IPS-20b (cell line): ENCODE measurements at regions not wholly inside any gene's neighbourhood (a gene's known extent, or its start where the extent isn't known, plus 50 kb on each side); places are given as distances from the start of the nearest gene placed in this dataset.
"Not testable (repeated sequence)": the region's sequence is repeated elsewhere in the genome, so short reads cannot be mapped to it uniquely, and the experiment has no call there.

Experiments
- H3K27ac ChIP-seq: one replicate; pipeline ENCODE4 v1.5.1; 2013; ENCODE audit warnings: low read length
- H3K27me3 ChIP-seq: 2 replicates; pipeline ENCODE4 v1.6.1; 2013; ENCODE audit warnings: mild to moderate bottlenecking, low read length, inconsistent platforms; ENCODE audit not compliant: insufficient read depth
- H3K36me3 ChIP-seq: 2 replicates; pipeline ENCODE4 v1.6.1; 2013; ENCODE audit warnings: low read depth, mild to moderate bottlenecking, inconsistent platforms, low read length, moderate library complexity; ENCODE audit not compliant: insufficient read depth
- H3K4me1 ChIP-seq: 2 replicates; pipeline ENCODE4 v1.6.1; 2013; ENCODE audit warnings: mild to moderate bottlenecking, control low read depth, inconsistent platforms, low read length, moderate library complexity; ENCODE audit not compliant: insufficient read depth
- H3K4me3 ChIP-seq: 2 replicates; pipeline ENCODE4 v1.5.1; 2013; ENCODE audit warnings: mild to moderate bottlenecking, low read length, inconsistent platforms
- H3K9ac ChIP-seq: 2 replicates; pipeline ENCODE4 v1.6.1; 2013; ENCODE audit warnings: low read depth, mild to moderate bottlenecking, inconsistent platforms, low read length, moderate library complexity
- H3K9me3 ChIP-seq: 2 replicates; pipeline ENCODE4 v1.6.1; 2013; ENCODE audit warnings: mild to moderate bottlenecking, low read depth, low read length, inconsistent platforms; ENCODE audit not compliant: insufficient read depth

DNA sequence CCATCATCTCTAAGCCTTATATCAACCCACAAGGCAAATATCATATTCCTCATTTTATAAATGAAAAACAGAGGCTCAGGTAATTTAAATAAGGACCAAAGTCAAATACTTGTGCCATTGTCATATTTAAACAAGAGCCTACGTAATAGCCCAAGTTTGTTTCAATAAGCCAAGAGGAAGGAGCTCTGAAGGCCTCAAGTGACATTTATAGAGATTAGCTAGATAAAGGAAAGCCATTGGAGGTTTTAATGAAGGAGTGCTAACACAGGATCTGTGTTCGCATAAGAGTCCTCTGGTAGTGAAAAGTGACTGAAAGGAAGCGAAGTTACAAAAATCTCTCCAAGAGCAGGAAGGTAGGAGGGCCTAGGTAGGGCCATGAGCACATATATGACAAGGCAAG is 384.9 kb upstream of the NOCT start:
- Histone ChIP-seq H3K36me3 (no peaks in the 10 kb centered on the region), H3K27ac (no peak overlapping the region), H3K4me3 (no peak overlapping the region), H3K4me1 (peaks cover 4% of the 10 kb centered on the region; the same call in 1 of the 2 replicates), H3K27me3 (no peaks in the 10 kb centered on the region), H3K9me3 (no peaks in the 10 kb centered on the region), H3K9ac (no peak overlapping the region)

DNA sequence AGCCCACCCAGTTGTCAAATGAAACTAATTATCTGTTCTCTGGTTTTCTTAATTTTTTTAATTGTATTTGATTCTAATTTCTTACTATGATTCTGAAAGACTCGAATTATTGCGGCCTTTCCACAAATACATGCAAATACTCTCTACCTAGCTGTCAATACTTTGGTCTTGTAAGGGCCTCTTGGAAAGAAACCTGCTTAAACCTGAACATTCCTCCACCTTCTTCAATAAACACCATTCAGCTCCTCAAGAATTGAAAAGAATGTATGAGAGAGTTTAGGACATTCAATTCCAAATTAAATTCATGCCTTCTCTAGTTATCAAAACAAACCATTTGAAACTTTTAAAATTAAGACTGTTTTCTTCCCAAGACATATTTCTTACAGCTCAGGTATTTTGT is 385.9 kb upstream of the NOCT start:
- H3K4me3 ChIP-seq, result no peak overlapping the region
- H3K27ac ChIP-seq, result no peak overlapping the region
- peaks cover 4% of the 10 kb centered on the region; the same call in 1 of the 2 replicates for H3K4me1 ChIP-seq
- H3K27me3 ChIP-seq, result no peaks in the 10 kb centered on the region
- no peaks in the 10 kb centered on the region for H3K36me3 ChIP-seq
- no peaks in the 10 kb centered on the region for H3K9me3 ChIP-seq
- no peak overlapping the region for H3K9ac ChIP-seq

GRCh38 chr4:138627096-138627495 is 384.9 kb upstream of the SLC7A11 start:
- no peak overlapping the region for H3K9ac ChIP-seq
- H3K27me3 ChIP-seq, result no peaks in the 10 kb centered on the region
- no peak overlapping the region for H3K4me3 ChIP-seq
- peaks cover 4% of the 10 kb centered on the region; the same call in 1 of the 2 replicates for H3K4me1 ChIP-seq
- no peaks in the 10 kb centered on the region for H3K9me3 ChIP-seq
- H3K36me3 ChIP-seq, result no peaks in the 10 kb centered on the region
- H3K27ac ChIP-seq, result no peak overlapping the region

DNA sequence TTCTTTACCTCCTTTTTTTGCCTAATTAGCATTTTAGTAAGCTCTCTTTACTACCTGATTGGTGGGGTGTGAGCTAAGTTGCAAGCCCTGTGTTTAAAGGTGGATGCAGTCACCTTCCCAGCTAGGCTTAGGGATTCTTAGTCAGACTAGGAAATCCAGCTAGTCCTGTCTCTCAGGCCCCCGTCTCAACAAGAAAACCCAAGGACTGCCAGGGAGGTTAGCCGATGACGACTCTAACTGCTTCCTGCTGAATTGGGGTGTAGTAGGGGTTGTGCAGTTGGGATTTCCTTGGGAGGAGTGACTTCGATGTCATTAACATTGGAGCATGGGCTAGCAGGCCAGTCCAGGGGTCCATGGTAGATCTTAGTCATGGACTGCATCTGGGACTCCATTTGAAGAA is 380.2 kb upstream of the SLC7A11 start:
- H3K4me3 ChIP-seq, H3K9me3 ChIP-seq, H3K27me3 ChIP-seq, H3K9ac ChIP-seq, H3K36me3 ChIP-seq, H3K27ac ChIP-seq, H3K4me1 ChIP-seq: not testable (repeated sequence)

GRCh38 chr4:138616775-138617174 is 374.6 kb upstream of the SLC7A11 start:
- Histone ChIP-seq H3K27me3 (no peaks in the 10 kb centered on the region), H3K27ac (no peak overlapping the region), H3K36me3 (no peaks in the 10 kb centered on the region), H3K9me3 (no peaks in the 10 kb centered on the region; the same call in 1 of the 2 replicates), H3K9ac (no peak overlapping the region), H3K4me3 (no peak overlapping the region), H3K4me1 (peaks cover 26% of the 10 kb centered on the region)

DNA sequence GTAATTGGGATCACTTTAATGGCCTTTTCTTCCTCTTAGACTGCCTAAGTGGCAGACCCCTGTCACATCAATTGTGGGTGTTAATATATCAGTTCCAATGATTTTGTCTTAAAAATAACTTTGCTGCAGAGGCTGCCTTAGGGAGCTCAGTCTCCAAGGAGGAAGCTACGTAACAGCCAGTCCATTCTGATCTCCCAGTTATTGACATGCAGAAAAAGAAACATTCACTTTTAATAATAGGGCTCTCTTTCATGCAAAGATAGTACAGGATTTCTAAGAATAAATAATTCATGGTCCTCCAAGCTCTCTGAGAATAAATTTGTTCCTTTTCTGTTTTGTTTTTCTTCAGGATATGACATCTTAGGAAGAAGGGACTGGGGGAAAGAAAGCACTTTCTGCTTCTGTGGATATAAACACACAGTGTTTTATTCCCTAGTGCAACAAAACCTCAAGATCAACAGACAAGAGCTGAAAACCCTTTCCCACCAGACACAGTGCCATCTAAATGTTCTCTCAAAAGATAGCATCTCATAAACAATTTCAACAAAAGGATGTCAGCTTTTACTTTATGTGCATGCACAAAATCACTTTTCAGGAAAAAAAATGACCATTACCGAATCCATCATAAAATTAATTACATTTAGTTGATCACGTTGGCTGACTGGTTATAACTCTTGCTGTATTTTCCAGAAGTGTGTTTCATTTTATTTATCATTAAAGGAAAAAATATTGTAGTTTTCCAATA is 372.4 kb upstream of the SLC7A11 start:
- Histone ChIP-seq H3K4me3 (no peak overlapping the region), H3K27me3 (no peaks in the 10 kb centered on the region), H3K36me3 (no peaks in the 10 kb centered on the region), H3K27ac (peak overlapping the region; percentile 35), H3K9ac (peak overlapping the region; percentile 46; the same call in 1 of the 2 replicates), H3K4me1 (peaks cover 28% of the 10 kb centered on the region), H3K9me3 (no peaks in the 10 kb centered on the region; the same call in 1 of the 2 replicates)

- Histone ChIP-seq H3K27ac (no peak overlapping the region), H3K9ac (no peak overlapping the region), H3K36me3 (no peaks in the 10 kb centered on the region), H3K4me1 (peaks cover 28% of the 10 kb centered on the region), H3K27me3 (no peaks in the 10 kb centered on the region; the same call in 1 of the 2 replicates), H3K4me3 (no peak overlapping the region), H3K9me3 (no peaks in the 10 kb centered on the region; the same call in 1 of the 2 replicates)
Observed at GRCh38 chr4:138612428-138612827, 370.3 kb upstream of the SLC7A11 start.

- peaks cover 28% of the 10 kb centered on the region for H3K4me1 ChIP-seq
- H3K36me3 ChIP-seq, result no peaks in the 10 kb centered on the region
- no peak overlapping the region for H3K9ac ChIP-seq
- H3K27me3 ChIP-seq, result no peaks in the 10 kb centered on the region; the same call in 1 of the 2 replicates
- H3K27ac ChIP-seq, result no peak overlapping the region
- no peak overlapping the region for H3K4me3 ChIP-seq
- no peaks in the 10 kb centered on the region; the same call in 1 of the 2 replicates for H3K9me3 ChIP-seq
Observed at GRCh38 chr4:138611721-138612120, 369.6 kb upstream of the SLC7A11 start.

DNA sequence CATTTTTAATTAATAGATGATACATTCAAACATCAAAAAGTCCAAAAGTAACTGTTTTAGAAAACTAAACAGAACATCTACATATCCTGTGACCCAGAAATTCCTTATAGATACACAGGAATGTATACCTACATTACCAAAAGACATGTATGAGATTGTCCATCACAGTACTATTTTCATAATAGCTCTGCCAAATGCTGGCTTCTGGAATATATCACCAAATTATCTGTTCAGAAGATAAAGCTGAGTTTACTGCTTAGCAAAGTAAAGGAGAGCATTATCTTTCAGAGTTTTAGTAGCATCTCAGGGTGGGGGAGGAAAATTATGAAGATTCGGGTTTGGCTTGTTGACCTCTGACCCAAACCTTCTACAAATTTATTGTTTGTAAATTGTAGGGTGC is 368.9 kb upstream of the SLC7A11 start:
- H3K4me1 ChIP-seq, result peaks cover 28% of the 10 kb centered on the region
- H3K27me3 ChIP-seq, result no peaks in the 10 kb centered on the region; the same call in 1 of the 2 replicates
- H3K36me3 ChIP-seq, result no peaks in the 10 kb centered on the region
- no peak overlapping the region for H3K27ac ChIP-seq
- no peak overlapping the region for H3K9ac ChIP-seq
- no peaks in the 10 kb centered on the region; the same call in 1 of the 2 replicates for H3K9me3 ChIP-seq
- H3K4me3 ChIP-seq, result no peak overlapping the region

DNA sequence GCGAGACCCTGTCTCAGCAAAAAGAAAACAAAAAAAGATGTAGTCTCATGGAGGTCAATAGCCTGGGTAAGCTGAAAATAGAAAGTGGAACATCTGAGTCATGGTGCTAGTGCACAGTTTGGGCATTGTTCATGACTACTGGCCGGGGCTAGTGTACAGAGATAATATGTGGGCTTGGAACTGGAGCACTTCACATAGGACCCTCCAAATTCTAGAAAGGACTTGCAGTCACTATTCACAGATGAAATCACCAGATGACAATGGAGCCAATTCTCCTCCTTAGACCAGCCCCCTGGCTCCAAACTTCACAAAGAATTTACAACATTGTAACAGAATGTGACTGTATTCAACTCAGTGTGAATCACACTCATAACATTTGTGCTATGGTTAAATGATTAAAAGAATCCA is 367.8 kb upstream of the SLC7A11 start:
- no peaks in the 10 kb centered on the region for H3K9me3 ChIP-seq
- no peak overlapping the region for H3K4me3 ChIP-seq
- H3K27me3 ChIP-seq, result no peaks in the 10 kb centered on the region; the same call in 1 of the 2 replicates
- peaks cover 27% of the 10 kb centered on the region for H3K4me1 ChIP-seq
- H3K27ac ChIP-seq, result no peak overlapping the region
- H3K36me3 ChIP-seq, result no peaks in the 10 kb centered on the region
- H3K9ac ChIP-seq, result no peak overlapping the region

GRCh38 chr4:138604556-138604955 is 362.4 kb upstream of the SLC7A11 start:
- no peak overlapping the region for H3K4me3 ChIP-seq
- 0 out of 2 replicates have a peak, but pooled peaks cover 4% of the 10 kb centered on the region for H3K9me3 ChIP-seq
- no peaks in the 10 kb centered on the region for H3K4me1 ChIP-seq
- no peak overlapping the region for H3K27ac ChIP-seq
- H3K36me3 ChIP-seq, result no peaks in the 10 kb centered on the region
- H3K27me3 ChIP-seq, result no peaks in the 10 kb centered on the region; the same call in 1 of the 2 replicates
- H3K9ac ChIP-seq, result no peak overlapping the region

- Histone ChIP-seq H3K27me3 (no peaks in the 10 kb centered on the region), H3K4me1 (no peaks in the 10 kb centered on the region), H3K4me3 (no peak overlapping the region), H3K27ac (no peak overlapping the region), H3K9ac (no peak overlapping the region), H3K36me3 (no peaks in the 10 kb centered on the region), H3K9me3 (0 out of 2 replicates have a peak, but pooled peaks cover 4% of the 10 kb centered on the region)
Observed at GRCh38 chr4:138602664-138603063, 360.5 kb upstream of the SLC7A11 start.
